ENCODE measurements at regions not wholly inside any gene's neighbourhood (a gene's known extent, or its start where the extent isn't known, plus 50 kb on each side); places are given as distances from the start of the nearest gene placed in this dataset.

DNA sequence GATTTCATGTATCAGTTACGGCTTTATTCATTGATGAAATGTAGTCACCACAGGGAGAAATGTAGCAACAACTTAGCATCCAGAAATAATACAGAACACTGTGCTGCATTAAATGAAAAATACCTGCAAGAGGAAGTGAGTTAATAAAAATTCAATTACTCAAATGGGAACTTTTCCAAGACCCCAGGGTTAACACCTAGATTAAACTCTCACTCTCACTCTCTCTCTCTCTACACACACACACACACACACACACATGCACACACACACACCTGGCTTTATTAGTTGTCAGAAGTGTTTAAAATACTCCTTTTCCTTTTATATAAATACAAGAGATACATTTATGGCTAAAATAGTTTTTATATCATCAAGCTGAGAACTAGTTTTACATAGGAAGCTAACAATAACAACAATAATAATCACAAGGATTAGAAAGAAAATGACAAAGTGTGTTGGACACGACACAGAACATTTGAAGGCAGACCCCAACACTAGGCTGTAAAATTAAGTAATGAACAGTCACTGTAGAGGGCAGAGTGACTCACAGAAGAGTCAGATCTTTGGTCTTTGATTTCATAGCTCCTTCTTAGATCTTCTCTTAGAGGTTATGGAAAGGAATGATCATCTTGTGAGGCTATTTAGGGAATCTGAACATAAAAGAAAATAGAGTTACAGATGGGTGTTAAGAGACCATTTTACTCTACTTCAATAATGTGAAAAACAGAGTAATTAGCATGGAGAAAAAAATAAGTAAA is 1266.0 kb upstream of the ADGRL2 start:
- Histone ChIP-seq H3K4me1 (ENCODE audit: insufficient read depth, low read length, poor library complexity, severe bottlenecking) (peaks cover 26% of the 10 kb centered on the region), H3K4me3 (ENCODE audit: low read depth, low read length, poor library complexity, severe bottlenecking) (no peak overlapping the region), H3K9me3 (ENCODE audit: low read depth, low read length, poor library complexity, severe bottlenecking) (no peaks in the 10 kb centered on the region), H3K27ac (ENCODE audit: low read depth, low read length, poor library complexity, severe bottlenecking) (no peak overlapping the region), H3K36me3 (ENCODE audit: insufficient read depth, low read length, poor library complexity, severe bottlenecking) (no peaks in the 10 kb centered on the region), H3K27me3 (replicated peaks; ENCODE audit: insufficient read depth, low read depth, low read length, poor library complexity) (no peaks in the 10 kb centered on the region)
- POLR2A ChIA-PET (ENCODE audit: low non-redundant PET): no interaction called here
- no TSS peak for BruUV-seq (replicated peaks)
- TF ChIP-seq, protein P1, sequence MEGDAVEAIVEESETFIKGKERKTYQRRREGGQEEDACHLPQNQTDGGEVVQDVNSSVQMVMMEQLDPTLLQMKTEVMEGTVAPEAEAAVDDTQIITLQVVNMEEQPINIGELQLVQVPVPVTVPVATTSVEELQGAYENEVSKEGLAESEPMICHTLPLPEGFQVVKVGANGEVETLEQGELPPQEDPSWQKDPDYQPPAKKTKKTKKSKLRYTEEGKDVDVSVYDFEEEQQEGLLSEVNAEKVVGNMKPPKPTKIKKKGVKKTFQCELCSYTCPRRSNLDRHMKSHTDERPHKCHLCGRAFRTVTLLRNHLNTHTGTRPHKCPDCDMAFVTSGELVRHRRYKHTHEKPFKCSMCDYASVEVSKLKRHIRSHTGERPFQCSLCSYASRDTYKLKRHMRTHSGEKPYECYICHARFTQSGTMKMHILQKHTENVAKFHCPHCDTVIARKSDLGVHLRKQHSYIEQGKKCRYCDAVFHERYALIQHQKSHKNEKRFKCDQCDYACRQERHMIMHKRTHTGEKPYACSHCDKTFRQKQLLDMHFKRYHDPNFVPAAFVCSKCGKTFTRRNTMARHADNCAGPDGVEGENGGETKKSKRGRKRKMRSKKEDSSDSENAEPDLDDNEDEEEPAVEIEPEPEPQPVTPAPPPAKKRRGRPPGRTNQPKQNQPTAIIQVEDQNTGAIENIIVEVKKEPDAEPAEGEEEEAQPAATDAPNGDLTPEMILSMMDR (conservative IDR thresholded peaks at IDR 0.05; ENCODE audit: low read depth, low read length): no peak
- TF ChIP-seq EZH2 (IDR thresholded peaks at IDR 0.05; ENCODE audit: borderline replicate concordance, low read depth, low read length, poor library complexity, severe bottlenecking): no peak
- intact Hi-C loops (cut with micrococcal nuclease; ENCODE audit: unreplicated experiment): no loop called here
- DNase-seq (ENCODE audit: low spot score): peak; percentile 5
- CTCF ChIA-PET: no interaction called here

DNA sequence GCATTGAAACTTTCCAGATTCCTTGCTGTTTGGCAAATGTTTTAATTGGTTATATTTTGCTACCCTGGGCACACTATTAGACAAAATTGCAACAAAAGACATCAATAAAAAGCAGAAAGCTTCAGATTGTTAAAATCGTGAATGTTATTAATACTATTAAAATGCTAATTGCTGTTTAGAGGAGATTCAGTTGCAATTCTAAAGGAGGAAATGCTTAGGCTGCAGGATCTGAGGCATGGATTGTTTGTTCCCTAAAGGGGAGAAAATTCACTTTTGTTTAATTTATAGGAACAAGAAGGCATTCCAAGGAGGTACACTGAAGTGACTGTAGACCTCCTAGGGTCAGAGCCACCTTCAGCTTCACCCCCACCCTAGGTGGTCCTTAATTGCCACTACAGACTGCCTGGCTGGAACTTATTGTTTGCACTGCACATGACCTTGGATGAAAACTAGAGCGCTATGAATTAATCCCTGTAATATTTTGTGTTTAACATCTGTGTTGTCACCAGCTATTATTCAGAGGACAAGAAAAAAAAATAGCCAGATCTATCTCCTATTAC is 1266.9 kb upstream of the ADGRL2 start:
- H3K27me3 ChIP-seq (replicated peaks; ENCODE audit: insufficient read depth, low read depth, low read length, poor library complexity): no peaks in the 10 kb centered on the region
- H3K4me3 ChIP-seq (ENCODE audit: low read depth, low read length, poor library complexity, severe bottlenecking): peak overlapping the region; percentile 25
- H3K4me1 ChIP-seq (ENCODE audit: insufficient read depth, low read length, poor library complexity, severe bottlenecking): peaks cover 26% of the 10 kb centered on the region
- no peaks in the 10 kb centered on the region for H3K9me3 ChIP-seq (ENCODE audit: low read depth, low read length, poor library complexity, severe bottlenecking)
- no TSS peak for BruUV-seq (replicated peaks)
- peak overlapping the region; percentile 34 for H3K27ac ChIP-seq (ENCODE audit: low read depth, low read length, poor library complexity, severe bottlenecking)
- TF ChIP-seq EZH2 (IDR thresholded peaks at IDR 0.05; ENCODE audit: borderline replicate concordance, low read depth, low read length, poor library complexity, severe bottlenecking): no peak
- TF ChIP-seq, protein P1 (conservative IDR thresholded peaks at IDR 0.05; ENCODE audit: low read depth, low read length): no peak
- ChIA-PET POLR2A (ENCODE audit: low non-redundant PET) (no interaction called here), CTCF (no interaction called here)
- DNase-seq (ENCODE audit: low spot score): no peak
- no peaks in the 10 kb centered on the region for H3K36me3 ChIP-seq (ENCODE audit: insufficient read depth, low read length, poor library complexity, severe bottlenecking)
- intact Hi-C loops (cut with micrococcal nuclease; ENCODE audit: unreplicated experiment): no loop called here

DNA sequence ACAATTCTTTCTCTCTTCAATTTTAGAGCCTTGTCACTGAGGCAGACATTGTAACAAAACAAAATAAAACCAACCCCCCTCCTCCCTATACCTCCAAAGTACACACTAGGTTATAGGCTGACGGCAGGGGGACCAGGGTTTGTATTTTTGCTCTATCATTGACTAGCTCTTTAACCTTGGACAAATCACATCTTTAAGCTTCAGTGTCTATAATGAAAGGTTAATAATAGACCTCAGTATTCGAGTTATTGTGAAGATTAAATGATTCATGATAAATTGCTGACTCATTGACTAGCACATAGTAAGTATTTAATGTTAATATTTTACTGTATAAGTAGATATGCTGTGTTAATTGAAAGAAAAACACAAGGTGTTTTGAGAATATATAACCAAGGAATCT is 1267.6 kb upstream of the ADGRL2 start:
- Histone ChIP-seq H3K9me3 (ENCODE audit: low read depth, low read length, poor library complexity, severe bottlenecking) (no peaks in the 10 kb centered on the region), H3K4me1 (ENCODE audit: insufficient read depth, low read length, poor library complexity, severe bottlenecking) (peaks cover 26% of the 10 kb centered on the region), H3K27me3 (replicated peaks; ENCODE audit: insufficient read depth, low read depth, low read length, poor library complexity) (no peaks in the 10 kb centered on the region), H3K36me3 (ENCODE audit: insufficient read depth, low read length, poor library complexity, severe bottlenecking) (no peaks in the 10 kb centered on the region), H3K4me3 (ENCODE audit: low read depth, low read length, poor library complexity, severe bottlenecking) (no peak overlapping the region), H3K27ac (ENCODE audit: low read depth, low read length, poor library complexity, severe bottlenecking) (peak overlapping the region; percentile 34)
- intact Hi-C loops (cut with micrococcal nuclease; ENCODE audit: unreplicated experiment): no loop called here
- no TSS peak for BruUV-seq (replicated peaks)
- POLR2A ChIA-PET (ENCODE audit: low non-redundant PET): no interaction called here
- no peak for TF ChIP-seq EZH2 (IDR thresholded peaks at IDR 0.05; ENCODE audit: borderline replicate concordance, low read depth, low read length, poor library complexity, severe bottlenecking)
- TF ChIP-seq, protein P1 (conservative IDR thresholded peaks at IDR 0.05; ENCODE audit: low read depth, low read length): no peak
- CTCF ChIA-PET: no interaction called here
- DNase-seq (ENCODE audit: low spot score): peak; percentile 14

All from A673 (cell line).